ENCODE measurements at regions not wholly inside any gene's neighbourhood (a gene's known extent, or its start where the extent isn't known, plus 50 kb on each side); places are given as distances from the start of the nearest gene placed in this dataset.
"Not testable (repeated sequence)": the region's sequence is repeated elsewhere in the genome, so short reads cannot be mapped to it uniquely, and the experiment has no call there.

- no peaks in the 10 kb centered on the region for H3K27me3 ChIP-seq
- WGBS, 2 donors (ENCODE audit: low coverage in 1 of 2) = 75 to 90% methylated on average over 1 of the region's 1 CpG
- no peak overlapping the region for H3K4me3 ChIP-seq
- H3K27ac ChIP-seq = no peak overlapping the region
- TF ChIP-seq POLR2A (IDR thresholded peaks at IDR 0.05) (no peak), CTCF (IDR thresholded peaks at IDR 0.05) (no peak), EP300 (IDR thresholded peaks at IDR 0.05; ENCODE audit: low read depth) (no peak), POLR2AphosphoS5 (IDR thresholded peaks at IDR 0.05) (no peak)
- intact Hi-C loops (cut with DNase I; ENCODE audit: low total_unique reads) = no loop called here
- DNase-seq = no peak
- peaks cover 0 to 7% (median 0%) of the 10 kb centered on the region in 4 donors for H3K4me1 ChIP-seq
- no peaks in the 10 kb centered on the region for H3K9me3 ChIP-seq
- H3K36me3 ChIP-seq = no peaks in the 10 kb centered on the region
- in situ Hi-C loops (cut with MboI; ENCODE audit: low pct_ligation_motif_present in 1 of 4, low pct_unique_long_range_greater_than_20kb in 1 of 4, low sequenced_read_pairs in 3 of 4) = loop anchor here in 1 of 4 donors (25.0 kb wide), 2 partner anchors 567 to 792 kb away; no protein-coding TSS in a partner anchor
These were observed 114.7 kb upstream of the SERBP1 start for GRCh38 chr1:67544921-67545320.

- intact Hi-C loops (cut with DNase I; ENCODE audit: low total_unique reads) = no loop called here
- Histone ChIP-seq H3K27me3 (no peaks in the 10 kb centered on the region), H3K4me3 (no peak overlapping the region), H3K27ac (no peak overlapping the region), H3K9me3 (no peaks in the 10 kb centered on the region), H3K36me3 (no peaks in the 10 kb centered on the region), H3K4me1 (peaks cover 0 to 3% (median 0%) of the 10 kb centered on the region in 4 donors)
- in situ Hi-C loops (cut with MboI; ENCODE audit: low pct_ligation_motif_present in 1 of 4, low pct_unique_long_range_greater_than_20kb in 1 of 4, low sequenced_read_pairs in 3 of 4) = loop anchor here in 1 of 4 donors (25.0 kb wide), 2 partner anchors 567 to 792 kb away; no protein-coding TSS in a partner anchor
- no peak for DNase-seq
- TF ChIP-seq EP300 (IDR thresholded peaks at IDR 0.05; ENCODE audit: low read depth) (no peak), POLR2A (IDR thresholded peaks at IDR 0.05) (no peak), POLR2AphosphoS5 (IDR thresholded peaks at IDR 0.05) (no peak), CTCF (IDR thresholded peaks at IDR 0.05) (no peak)
- 94% methylated on average over 1 of the region's 1 CpG; no CpG with 5 or more reads in 1 of the 2 donors for WGBS, 2 donors (ENCODE audit: low coverage in 1 of 2)
These were observed 115.2 kb upstream of the SERBP1 start for GRCh38 chr1:67545364-67545763.

- TF ChIP-seq POLR2AphosphoS5 (IDR thresholded peaks at IDR 0.05) = no peak
- no peak for TF ChIP-seq CTCF (IDR thresholded peaks at IDR 0.05)
- TF ChIP-seq EP300 (IDR thresholded peaks at IDR 0.05; ENCODE audit: low read depth) = no peak
- TF ChIP-seq POLR2A (IDR thresholded peaks at IDR 0.05) = no peak
- H3K27me3 ChIP-seq = no peaks in the 10 kb centered on the region
- peaks cover 5 to 17% (median 9%) of the 10 kb centered on the region in 4 donors for H3K4me1 ChIP-seq
- in situ Hi-C loops (cut with MboI; ENCODE audit: low pct_ligation_motif_present in 1 of 4, low pct_unique_long_range_greater_than_20kb in 1 of 4, low sequenced_read_pairs in 3 of 4) (loop anchor here in 1 of 4 donors (10.0 kb wide), 1 partner anchor 213 kb away; no protein-coding TSS in a partner anchor), intact Hi-C loops (cut with DNase I; ENCODE audit: low total_unique reads) (loop anchor here (5.0 kb wide), 1 partner anchor 964 kb away; no protein-coding TSS in a partner anchor)
- WGBS, 2 donors (ENCODE audit: low coverage in 1 of 2) = 96 to 100% methylated on average over 3 to 6 of the region's 6 CpGs
- DNase-seq = no peak
- H3K9me3 ChIP-seq = no peaks in the 10 kb centered on the region
- H3K4me3 ChIP-seq = no peak overlapping the region
- peak overlapping the region in 1 of 4 donors; percentile 10 for H3K27ac ChIP-seq
- no peaks in the 10 kb centered on the region for H3K36me3 ChIP-seq
These were observed 121.2 kb upstream of the SERBP1 start for GRCh38 chr1:67551375-67551774.

DNA sequence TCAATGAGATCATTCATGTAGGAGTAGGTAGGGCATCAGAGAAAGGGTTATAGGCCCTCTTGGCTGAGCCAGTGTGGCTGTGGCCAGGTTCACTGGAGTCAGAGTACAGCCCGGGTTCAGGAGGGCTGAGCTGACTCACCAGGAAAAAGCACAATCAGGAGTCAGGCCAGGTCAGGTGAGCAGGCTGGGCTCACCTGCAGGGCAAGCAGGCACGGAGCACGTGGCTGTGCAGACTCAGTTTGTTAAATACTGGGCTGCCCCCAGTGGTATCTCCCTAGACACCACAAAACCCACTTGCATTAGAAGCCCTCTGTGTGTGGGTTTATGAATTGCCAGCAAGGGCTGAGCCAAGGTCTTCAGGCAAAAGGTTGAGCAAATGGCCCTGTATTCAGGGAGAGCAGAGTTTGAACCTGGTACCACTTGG, 122.1 kb upstream of the SERBP1 start:
- WGBS, 2 donors (ENCODE audit: low coverage in 1 of 2) = 43% methylated on average over 3 of the region's 3 CpGs; no CpG with 5 or more reads in 1 of the 2 donors
- intact Hi-C loops (cut with DNase I; ENCODE audit: low total_unique reads) = loop anchor here (5.0 kb wide), 1 partner anchor 965 kb away; no protein-coding TSS in a partner anchor
- peak; percentile 61 for DNase-seq
- no peaks in the 10 kb centered on the region for H3K36me3 ChIP-seq
- no peaks in the 10 kb centered on the region for H3K9me3 ChIP-seq
- no peak overlapping the region for H3K4me3 ChIP-seq
- H3K27ac ChIP-seq = peak overlapping the region in 1 of 4 donors; percentile 25
- in situ Hi-C loops (cut with MboI; ENCODE audit: low pct_ligation_motif_present in 1 of 4, low pct_unique_long_range_greater_than_20kb in 1 of 4, low sequenced_read_pairs in 3 of 4) = loop anchor here in 1 of 4 donors (10.0 kb wide), 1 partner anchor 212 kb away; no protein-coding TSS in a partner anchor
- no peaks in the 10 kb centered on the region for H3K27me3 ChIP-seq
- TF ChIP-seq POLR2A (IDR thresholded peaks at IDR 0.05) (no peak), POLR2AphosphoS5 (IDR thresholded peaks at IDR 0.05) (peak in 1 of 3 donors; percentile 16), CTCF (IDR thresholded peaks at IDR 0.05) (no peak)
- peaks cover 5 to 18% (median 9%) of the 10 kb centered on the region in 4 donors for H3K4me1 ChIP-seq

DNA sequence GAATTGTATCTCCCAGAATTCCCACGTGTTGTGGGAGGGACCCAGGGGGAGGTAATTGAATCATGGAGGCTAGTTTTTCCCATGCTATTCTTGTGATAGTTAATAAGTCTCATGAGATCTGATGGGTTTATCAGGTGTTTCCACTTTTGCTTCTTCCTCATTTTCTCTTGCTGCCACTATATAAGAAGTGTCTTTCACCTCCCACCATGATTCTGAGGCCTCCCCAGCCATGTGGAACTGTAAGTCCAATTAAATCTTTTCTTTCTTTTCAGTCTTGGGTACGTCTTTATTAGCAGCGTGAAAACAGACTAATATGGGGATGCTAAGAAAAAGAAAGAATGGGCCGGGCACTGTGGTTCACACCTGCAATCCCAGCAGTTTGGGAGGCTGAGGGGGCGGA, 124.0 kb upstream of the SERBP1 start:
- H3K9me3 ChIP-seq, DNase-seq, H3K27me3 ChIP-seq, H3K27ac ChIP-seq, H3K4me3 ChIP-seq, H3K36me3 ChIP-seq: not testable (repeated sequence)
- in situ Hi-C loops (cut with MboI; ENCODE audit: low pct_ligation_motif_present in 1 of 4, low pct_unique_long_range_greater_than_20kb in 1 of 4, low sequenced_read_pairs in 3 of 4) = loop anchor here in 1 of 4 donors (10.0 kb wide), 1 partner anchor 211 kb away; no protein-coding TSS in a partner anchor
- peaks cover 5 to 18% (median 9%) of the 10 kb centered on the region in 4 donors for H3K4me1 ChIP-seq
- intact Hi-C loops (cut with DNase I; ENCODE audit: low total_unique reads) = loop anchor here (5.0 kb wide), 1 partner anchor 967 kb away; no protein-coding TSS in a partner anchor
- WGBS, 2 donors (ENCODE audit: low coverage in 1 of 2) = 88 to 90% methylated on average over 5 of the region's 5 CpGs

Data from transverse colon (tissue), 4 donors.